HCT116 (cell line): ENCODE measurements at regions not wholly inside any gene's neighbourhood (a gene's known extent, or its start where the extent isn't known, plus 50 kb on each side); places are given as distances from the start of the nearest gene placed in this dataset.

ENCODE experiments used
- ATAC-seq: fragments of 200-7000 bp; cut with Tn5 transposase; 2 replicates; pipeline ENCODE4 v1.9.1; 2020; ENCODE audit warnings: mild to moderate bottlenecking, moderate library complexity
- BruUV-seq: library from RNA; stranded (reverse); fragments of 400-500 nt; replicated peaks from 2 replicates; lab custom pipeline; 2021; lab: Mats Ljungman, UMichigan
- CTCF ChIA-PET: fragments of 300-600 bp; sonication (Branson Sonifier 250); formaldehyde crosslinking; loops from one replicate; lab custom pipeline; 2021; ENCODE audit warnings: antibody characterized with exemption; lab: Charles Lee
- POLR2A ChIA-PET: fragments of 300-600, 350-600 bp; sonication (Branson Sonifier 250); formaldehyde crosslinking; loops from one replicate; lab custom pipeline; 2021; ENCODE audit warnings: antibody characterized with exemption; lab: Charles Lee
- RAD21 ChIA-PET, 2 experiments: fragments of 300-600 bp; sonication (Branson Sonifier 250); formaldehyde crosslinking; loops; one replicate each; lab custom pipeline; 2023; ENCODE audit warnings: low total read pairs in 2 of 2; ENCODE audit not compliant: uncharacterized antibody in 2 of 2, unreplicated experiment in 2 of 2, low non-redundant PET in 1 of 2; lab: Charles Lee
- DNase-seq: peaks from one replicate; pipeline ENCODE4 v3.0.0-alpha.2; 2010; ENCODE audit warnings: low read depth, low spot score
- H2AFZ ChIP-seq: fragments of 200-600 bp; shearing (Covaris generic), sonication (generic); 2 replicates; pipeline ENCODE4 v1.6.1; 2017; ENCODE audit warnings: low read depth, mixed run types, mixed read lengths, antibody characterized with exemption, low read length; ENCODE audit not compliant: poor library complexity, severe bottlenecking
- H3K27ac ChIP-seq: 2 replicates; pipeline ENCODE4 v1.5.1; 2012; ENCODE audit warnings: low read depth, low read length
- H3K27me3 ChIP-seq: fragments of 200-600 bp; sonication (generic); 2 replicates; pipeline ENCODE4 v1.6.1; 2016; ENCODE audit warnings: mixed run types, low read length, mixed read lengths; ENCODE audit not compliant: insufficient read depth
- H3K36me3 ChIP-seq, 2 experiments: fragments of 200-500 bp in 1 of 2; fragments of 200-600 bp in 1 of 2; sonication (Bioruptor generic) in 1 of 2; sonication (generic) in 1 of 2; 2 replicates each; pipeline versions ENCODE4 v1.5.1 to v1.6.1; 2014 to 2016; ENCODE audit warnings: low read length in 2 of 2, inconsistent platforms in 1 of 2, mixed read lengths in 1 of 2, mixed run types in 1 of 2; ENCODE audit not compliant: insufficient read depth in 2 of 2, control insufficient read depth in 1 of 2
- H3K4me1 ChIP-seq, 2 experiments: fragments of 200-600 bp in 1 of 2; sonication (generic) in 1 of 2; 2 replicates each; pipeline versions ENCODE4 v1.5.1 to v1.6.1; 2012 to 2017; ENCODE audit warnings: low read length in 2 of 2, inconsistent platforms in 1 of 2, mild to moderate bottlenecking in 1 of 2, mixed read lengths in 1 of 2, mixed run types in 1 of 2, moderate library complexity in 1 of 2; ENCODE audit not compliant: insufficient read depth in 2 of 2, control insufficient read depth in 1 of 2
- H3K4me2 ChIP-seq: fragments of 200-600 bp; sonication (generic); 2 replicates; pipeline ENCODE4 v1.6.1; 2017; ENCODE audit warnings: mixed run types, low read length, mixed read lengths
- H3K4me3 ChIP-seq, 2 experiments: fragments of 200-600 bp in 1 of 2; sonication (generic) in 1 of 2; replicated peaks in 1 of 2; 2 replicates each; pipeline ENCODE4 v1.5.1; 2011 to 2016; ENCODE audit warnings: low read length in 2 of 2, control low read depth in 1 of 2, low read depth in 1 of 2, mild to moderate bottlenecking in 1 of 2, mixed read lengths in 1 of 2, mixed run types in 1 of 2
- H3K79me2 ChIP-seq: fragments of 200-600 bp; sonication (generic); 2 replicates; pipeline ENCODE4 v1.6.1; 2017; ENCODE audit warnings: mild to moderate bottlenecking, mixed run types, low read length, moderate library complexity, mixed read lengths; ENCODE audit not compliant: insufficient read depth
- H3K9ac ChIP-seq: fragments of 200-600 bp; sonication (generic); 2 replicates; pipeline ENCODE4 v1.6.1; 2016; ENCODE audit warnings: low read length, mixed read lengths
- H3K9me2 ChIP-seq: fragments of 200-600 bp; sonication (generic), shearing (Covaris generic); 2 replicates; pipeline ENCODE4 v1.6.1; 2017; ENCODE audit warnings: mixed run types, mild to moderate bottlenecking, moderate library complexity; ENCODE audit not compliant: insufficient read depth
- H3K9me3 ChIP-seq, 2 experiments: fragments of 200-500 bp in 1 of 2; fragments of 200-600 bp in 1 of 2; sonication (Bioruptor generic) in 1 of 2; sonication (generic) in 1 of 2; 2 replicates each; pipeline ENCODE4 v1.6.1; 2014 to 2017; ENCODE audit warnings: low read length in 2 of 2, mixed read lengths in 2 of 2, inconsistent platforms in 1 of 2, low read depth in 1 of 2, mild to moderate bottlenecking in 1 of 2, mixed run types in 1 of 2, moderate library complexity in 1 of 2; ENCODE audit not compliant: control insufficient read depth in 1 of 2, insufficient read depth in 1 of 2
- H4K20me1 ChIP-seq: fragments of 200-600 bp; sonication (generic), shearing (Covaris generic); 2 replicates; pipeline ENCODE4 v1.6.1; 2017; ENCODE audit warnings: mixed run types, mild to moderate bottlenecking, moderate library complexity; ENCODE audit not compliant: insufficient read depth
- CEBPB ChIP-seq: IDR thresholded peaks from 2 replicates; pipeline ENCODE4 v1.6.1; 2012; ENCODE audit warnings: low read depth
- EGR1 ChIP-seq: IDR thresholded peaks from 2 replicates; pipeline ENCODE4 v1.6.1; 2012; ENCODE audit warnings: low read depth
- ELF1 ChIP-seq: IDR thresholded peaks from 2 replicates; pipeline ENCODE4 v1.6.1; 2012; ENCODE audit warnings: low read depth, borderline replicate concordance
- EZH2 ChIP-seq: fragments of 200-600 bp; sonication (generic); IDR thresholded peaks from 2 replicates; pipeline ENCODE4 v1.6.1; 2017; ENCODE audit warnings: antibody characterized with exemption, mixed run types
- JUND ChIP-seq: IDR thresholded peaks from 2 replicates; pipeline ENCODE4 v1.6.1; 2012
- POLR2A ChIP-seq: IDR thresholded peaks from 2 replicates; pipeline ENCODE4 v1.7.0; 2011; ENCODE audit warnings: borderline replicate concordance; ENCODE audit not compliant: insufficient read depth, insufficient read length; ENCODE audit errors: extremely low read depth
- POLR2AphosphoS5 ChIP-seq: IDR thresholded peaks from 2 replicates; pipeline ENCODE4 v1.6.1; 2011; ENCODE audit warnings: mild to moderate bottlenecking, low read depth, low read length, moderate library complexity
- RAD21 ChIP-seq: IDR thresholded peaks from 2 replicates; pipeline ENCODE4 v1.6.1; 2012; ENCODE audit warnings: low read depth, mild to moderate bottlenecking
- REST ChIP-seq: IDR thresholded peaks from 2 replicates; pipeline ENCODE4 v1.6.1; 2012; ENCODE audit warnings: low read depth
- SIN3A ChIP-seq: IDR thresholded peaks from 2 replicates; pipeline ENCODE4 v1.6.1; 2012; ENCODE audit warnings: low read depth
- YY1 ChIP-seq: IDR thresholded peaks from 2 replicates; pipeline ENCODE4 v1.6.1; 2011; ENCODE audit warnings: low read length, low read depth, moderate library complexity, mild to moderate bottlenecking; ENCODE audit not compliant: insufficient replicate concordance; ENCODE audit errors: extremely low read depth
- ZBTB33 ChIP-seq: IDR thresholded peaks from 2 replicates; pipeline ENCODE4 v1.6.1; 2011; ENCODE audit warnings: mild to moderate bottlenecking, low read length, moderate library complexity; ENCODE audit not compliant: insufficient replicate concordance; ENCODE audit errors: extremely low read depth
- ZFX ChIP-seq: fragments of 450-650 bp; IDR thresholded peaks from 2 replicates; pipeline ENCODE4 v1.6.1; 2017
- ZNF274 ChIP-seq: fragments of 200-500 bp; sonication (Bioruptor generic); IDR thresholded peaks from 2 replicates; pipeline ENCODE4 v1.6.1; 2014; ENCODE audit warnings: mild to moderate bottlenecking, low read depth, low read length, inconsistent platforms
- intact Hi-C: fragments of 100-400 bp; cut with micrococcal nuclease; formaldehyde crosslinking; loops from 2 replicates; pipeline ENCODE4 v1.10.0; 2022

GRCh38 chr15:62456011-62456920 is 291.2 kb upstream of the C2CD4B start:
- Histone ChIP-seq H3K4me2 (no peak overlapping the region), H4K20me1 (no peaks in the 10 kb centered on the region), H3K27ac (no peak overlapping the region), H3K27me3 (no peaks in the 10 kb centered on the region), H3K9me3 (no peaks in the 10 kb centered on the region), H3K9ac (no peak overlapping the region), H3K4me1 (peaks cover 0 to 4% of the 10 kb centered on the region in 2 experiments; a peak in 1 of 4 replicates), H3K79me2 (no peaks in the 10 kb centered on the region), H3K36me3 (no peaks in the 10 kb centered on the region), H3K9me2 (no peaks in the 10 kb centered on the region), H2AFZ (no peak overlapping the region), H3K4me3 (no peak overlapping the region)
- ChIA-PET RAD21 (no interaction called here), POLR2A (no interaction called here), CTCF (no interaction called here)
- intact Hi-C loops = no loop called here
- ATAC-seq (no peak), DNase-seq (no peak)
- BruUV-seq = no TSS peak
- TF ChIP-seq CEBPB (no peak), SIN3A (no peak), POLR2A (no peak), EGR1 (no peak), ZNF274 (no peak)
- TF ChIP-seq, all 23 proteins: peak for 0

- no peaks in the 10 kb centered on the region for H3K79me2 ChIP-seq
- no peak overlapping the region for H3K9ac ChIP-seq
- intact Hi-C loops = no loop called here
- no peak for ATAC-seq
- H3K4me1 ChIP-seq = peaks cover 0 to 4% of the 10 kb centered on the region in 2 experiments; a peak in 1 of 4 replicates
- no peaks in the 10 kb centered on the region for H3K9me2 ChIP-seq
- RAD21 ChIA-PET = no interaction called here
- H3K27me3 ChIP-seq = no peaks in the 10 kb centered on the region
- no peaks in the 10 kb centered on the region for H3K36me3 ChIP-seq
- no peak overlapping the region for H3K4me3 ChIP-seq
- BruUV-seq = no TSS peak
- H3K4me2 ChIP-seq = no peak overlapping the region
- H2AFZ ChIP-seq = no peak overlapping the region
- TF ChIP-seq ZFX (no peak), ELF1 (no peak), YY1 (no peak), EZH2 (no peak), JUND (no peak), POLR2AphosphoS5 (no peak), REST (no peak), RAD21 (no peak), ZBTB33 (no peak), ZNF274 (no peak), POLR2A (no peak)
- CTCF ChIA-PET = no interaction called here
- POLR2A ChIA-PET = no interaction called here
- H3K27ac ChIP-seq = no peak overlapping the region
- H4K20me1 ChIP-seq = no peaks in the 10 kb centered on the region
- no peaks in the 10 kb centered on the region for H3K9me3 ChIP-seq
- no peak for DNase-seq
Measured at GRCh38 chr15:62457100-62457499, 292.0 kb upstream of the C2CD4B start.
